IMR-90 (cell line): ENCODE measurements at regions not wholly inside any gene's neighbourhood (a gene's known extent, or its start where the extent isn't known, plus 50 kb on each side); places are given as distances from the start of the nearest gene placed in this dataset.

ENCODE experiments used
- ATAC-seq: fragments of 200-7000 bp; cut with Tn5 transposase; 2 replicates; pipeline ENCODE4 v1.9.1; 2020; ENCODE audit warnings: low read depth, mild to moderate bottlenecking, moderate library complexity
- BruUV-seq: library from RNA; stranded (reverse); fragments of 400-500 nt; replicated peaks from 2 replicates; lab custom pipeline; 2021; lab: Mats Ljungman, UMichigan
- CTCF ChIA-PET: fragments of 300-600 bp; formaldehyde crosslinking; extraction: SDS; loops from one replicate; lab custom pipeline; 2021; ENCODE audit warnings: antibody characterized with exemption; lab: Yijun Ruan, JAX
- POLR2A ChIA-PET: fragments of 300-600 bp; sonication (Branson Sonifier 250); formaldehyde crosslinking; loops from one replicate; lab custom pipeline; 2022; ENCODE audit warnings: antibody characterized with exemption; ENCODE audit not compliant: unreplicated experiment; lab: Charles Lee
- DNase-seq: peaks from one replicate; pipeline ENCODE4 v3.0.0; 2013
- H2AFZ ChIP-seq: replicated peaks from 2 replicates; pipeline ENCODE3; 2013; ENCODE audit warnings: low read length, mild to moderate bottlenecking; ENCODE audit not compliant: poor library complexity
- H2AK5ac ChIP-seq: 2 replicates; pipeline ENCODE4 v1.6.1; 2013; ENCODE audit warnings: low read depth, low read length, inconsistent platforms
- H2AK9ac ChIP-seq: replicated peaks from 2 replicates; pipeline ENCODE3; 2013; ENCODE audit warnings: mild to moderate bottlenecking, low read depth, low read length, moderate library complexity; ENCODE audit not compliant: poor library complexity
- H2BK120ac ChIP-seq: 2 replicates; pipeline ENCODE4 v1.6.1; 2013; ENCODE audit warnings: low read depth, low read length, inconsistent platforms
- H2BK15ac ChIP-seq: 3 replicates; pipeline ENCODE4 v1.6.1; 2013; ENCODE audit warnings: low read depth, low read length, inconsistent platforms
- H2BK20ac ChIP-seq: 2 replicates; pipeline ENCODE4 v1.6.1; 2013; ENCODE audit warnings: low read depth, mild to moderate bottlenecking, inconsistent platforms, low read length, moderate library complexity
- H2BK5ac ChIP-seq: 2 replicates; pipeline ENCODE4 v1.6.1; 2013; ENCODE audit warnings: mild to moderate bottlenecking, low read depth, low read length, inconsistent platforms; ENCODE audit not compliant: poor library complexity, severe bottlenecking
- H3K14ac ChIP-seq: replicated peaks from 2 replicates; pipeline ENCODE4 v1.6.1; 2013; ENCODE audit warnings: low read depth, low read length, inconsistent platforms
- H3K18ac ChIP-seq: 2 replicates; pipeline ENCODE4 v1.6.1; 2013; ENCODE audit warnings: low read depth, low read length, control low read depth
- H3K23ac ChIP-seq: 2 replicates; pipeline ENCODE4 v1.6.1; 2013; ENCODE audit warnings: low read depth, low read length, inconsistent platforms
- H3K27ac ChIP-seq: 2 replicates; pipeline ENCODE4 v1.5.1; 2013; ENCODE audit warnings: mild to moderate bottlenecking, control low read depth, low read length; ENCODE audit not compliant: insufficient read depth
- H3K27me3 ChIP-seq: 2 replicates; pipeline ENCODE4 v1.6.1; 2013; ENCODE audit warnings: low read length; ENCODE audit not compliant: control insufficient read depth, insufficient read depth
- H3K36me3 ChIP-seq: 2 replicates; pipeline ENCODE4 v1.6.1; 2013; ENCODE audit warnings: low read length, mixed read lengths; ENCODE audit not compliant: control insufficient read depth, insufficient read depth
- H3K4ac ChIP-seq: 2 replicates; pipeline ENCODE4 v1.6.1; 2013; ENCODE audit warnings: low read depth, low read length, inconsistent platforms
- H3K4me1 ChIP-seq: 2 replicates; pipeline ENCODE4 v1.6.1; 2013; ENCODE audit warnings: low read length, mixed read lengths; ENCODE audit not compliant: control insufficient read depth, insufficient read depth
- H3K4me2 ChIP-seq: 2 replicates; pipeline ENCODE4 v1.6.1; 2013; ENCODE audit warnings: low read depth, mild to moderate bottlenecking, control low read depth, low read length, moderate library complexity
- H3K4me3 ChIP-seq: 2 replicates; pipeline ENCODE4 v1.5.1; 2013; ENCODE audit warnings: low read depth, mild to moderate bottlenecking, control low read depth, low read length, moderate library complexity; ENCODE audit not compliant: insufficient read depth
- H3K56ac ChIP-seq: 2 replicates; pipeline ENCODE4 v1.6.1; 2013; ENCODE audit warnings: low read length, inconsistent platforms; ENCODE audit not compliant: insufficient read depth; ENCODE audit errors: extremely low read depth
- H3K79me1 ChIP-seq, 2 experiments: 2 replicates each; pipeline ENCODE4 v1.6.1; 2013; ENCODE audit warnings: low read length in 2 of 2, inconsistent platforms in 1 of 2, low read depth in 1 of 2
- H3K9ac ChIP-seq: 2 replicates; pipeline ENCODE4 v1.6.1; 2013; ENCODE audit warnings: low read depth, low read length, control low read depth
- H3K9me1 ChIP-seq: 2 replicates; pipeline ENCODE4 v1.6.1; 2013; ENCODE audit warnings: low read length, inconsistent platforms; ENCODE audit not compliant: insufficient read depth
- H3K9me3 ChIP-seq: 2 replicates; pipeline ENCODE4 v1.6.1; 2013; ENCODE audit warnings: low read length; ENCODE audit not compliant: control insufficient read depth, insufficient read depth
- H4K20me1 ChIP-seq: 2 replicates; pipeline ENCODE4 v1.6.1; 2013; ENCODE audit warnings: low read length, inconsistent platforms; ENCODE audit not compliant: insufficient read depth
- H4K5ac ChIP-seq: 2 replicates; pipeline ENCODE4 v1.6.1; 2013; ENCODE audit warnings: mild to moderate bottlenecking, low read depth, low read length, control low read depth
- H4K8ac ChIP-seq, 2 experiments: 2 replicates each; pipeline ENCODE4 v1.6.1; 2013; ENCODE audit warnings: low read depth in 2 of 2, low read length in 2 of 2, control low read depth in 1 of 2, inconsistent platforms in 1 of 2
- H4K91ac ChIP-seq: 2 replicates; pipeline ENCODE4 v1.6.1; 2013; ENCODE audit warnings: low read depth, low read length, inconsistent platforms; ENCODE audit not compliant: insufficient read depth
- CEBPB ChIP-seq: IDR thresholded peaks from 2 replicates; pipeline ENCODE4 v1.6.1; 2012; ENCODE audit warnings: low read depth, low read length, improper control_type of control experiment
- USF2 ChIP-seq: fragments of 150-350 bp; IDR thresholded peaks from 2 replicates; pipeline ENCODE4 v1.6.1; 2017; ENCODE audit warnings: mild to moderate bottlenecking, antibody characterized with exemption, low read length, low read depth
- WGBS, 2 experiments: methylation state at CpG; one replicate each; pipeline versions ENCODE4 v1.1.5 to v1.1.7; 2013; ENCODE audit warnings: missing lambda C conversion rate in 2 of 2; ENCODE audit not compliant: insufficient read length in 1 of 2; ENCODE audit errors: extremely low coverage in 2 of 2; 5-methylcytosine and 5-hydroxymethylcytosine counted together
- dilution Hi-C: fragments of 300-500 bp; cut with HindIII; formaldehyde crosslinking; loops from one replicate; pipeline ENCODE4 v1.14.3; 2018; ENCODE audit warnings: low sequenced_read_pairs; ENCODE audit not compliant: unreplicated experiment
- in situ Hi-C: fragments of 300-500 bp; cut with MboI; formaldehyde crosslinking; loops from 3 replicates; pipeline ENCODE4 v1.14.3; 2019; ENCODE audit warnings: low sequenced_read_pairs, inconsistent platforms, mixed read lengths
- intact Hi-C: fragments of 100-400 bp; cut with micrococcal nuclease; formaldehyde crosslinking; loops from 2 replicates; pipeline ENCODE4 v1.10.0; 2022

GRCh38 chr4:74627504-74627903 is 166.8 kb downstream of the BTC start:
- no peaks in the 10 kb centered on the region for H3K36me3 ChIP-seq
- no peak overlapping the region for H2BK5ac ChIP-seq
- TF ChIP-seq USF2, result no peak
- TF ChIP-seq CEBPB, result peak; percentile 87
- WGBS, 2 experiments, result no CpG with 5 or more reads among the region's 4 CpGs
- no peak overlapping the region for H2AK9ac ChIP-seq
- peaks cover 20% of the 10 kb centered on the region for H3K27me3 ChIP-seq
- no peak overlapping the region for H4K8ac ChIP-seq
- H4K5ac ChIP-seq, result peak overlapping the region; percentile 34
- ChIA-PET CTCF (interaction anchor here (0.6 kb wide), 1 partner anchor 1148 kb away, joined by 3 read pairs; no protein-coding TSS in a partner anchor), POLR2A (no interaction called here)
- H3K56ac ChIP-seq, result no peak overlapping the region
- no peak overlapping the region for H3K4me2 ChIP-seq
- H4K20me1 ChIP-seq, result no peaks in the 10 kb centered on the region
- H4K91ac ChIP-seq, result 0 out of 2 replicates have a peak overlapping the region, but pooled peaks have one; percentile 26
- H2AFZ ChIP-seq, result no peak overlapping the region
- dilution Hi-C loops (no loop called here), intact Hi-C loops (no loop called here), in situ Hi-C loops (loop anchor here (25.0 kb wide), 1 partner anchor 915 kb away; no protein-coding TSS in a partner anchor)
- H3K14ac ChIP-seq, result no peak overlapping the region
- peak overlapping the region; percentile 77 for H3K18ac ChIP-seq
- DNase-seq (no peak), ATAC-seq (no peak)
- no peak overlapping the region for H3K4ac ChIP-seq
- H3K79me1 ChIP-seq, result no peaks in the 10 kb centered on the region
- peaks cover 2% of the 10 kb centered on the region; the same call in 1 of the 2 replicates for H3K9me3 ChIP-seq
- no peak overlapping the region for H2BK120ac ChIP-seq
- H3K23ac ChIP-seq, result no peak overlapping the region
- BruUV-seq, result no TSS peak
- no peak overlapping the region for H3K4me3 ChIP-seq
- H2BK15ac ChIP-seq, result peak overlapping the region; percentile 29; the same call in 2 of the 3 replicates
- no peak overlapping the region for H3K9ac ChIP-seq
- H3K9me1 ChIP-seq, result no peaks in the 10 kb centered on the region
- peaks cover 10% of the 10 kb centered on the region for H3K4me1 ChIP-seq
- no peak overlapping the region for H2AK5ac ChIP-seq
- peak overlapping the region; percentile 57 for H2BK20ac ChIP-seq
- no peak overlapping the region for H3K27ac ChIP-seq
